ENCODE measurements at regions not wholly inside any gene's neighbourhood (a gene's known extent, or its start where the extent isn't known, plus 50 kb on each side); places are given as distances from the start of the nearest gene placed in this dataset.

DNA sequence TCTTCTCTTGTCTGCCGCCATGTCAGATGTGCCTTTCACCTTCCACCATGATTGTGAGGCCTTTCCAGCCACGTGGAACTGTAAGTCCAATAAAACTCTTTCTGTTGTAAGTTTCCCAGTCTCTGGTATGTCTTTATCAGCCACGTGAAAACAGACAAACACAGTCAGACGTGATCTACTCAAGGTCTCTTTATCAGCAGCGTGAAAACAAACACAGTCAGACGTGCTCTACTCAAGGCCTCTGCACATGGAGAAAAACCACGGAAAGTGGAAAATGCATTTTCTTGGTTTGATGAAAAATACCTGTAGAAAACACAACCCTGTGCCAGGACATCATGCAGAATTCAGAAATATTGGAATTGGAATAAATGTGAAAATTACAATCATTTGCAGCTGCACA lies 1115.7 kb downstream of the TMEM121 start:
- TF ChIP-seq, protein P1, sequence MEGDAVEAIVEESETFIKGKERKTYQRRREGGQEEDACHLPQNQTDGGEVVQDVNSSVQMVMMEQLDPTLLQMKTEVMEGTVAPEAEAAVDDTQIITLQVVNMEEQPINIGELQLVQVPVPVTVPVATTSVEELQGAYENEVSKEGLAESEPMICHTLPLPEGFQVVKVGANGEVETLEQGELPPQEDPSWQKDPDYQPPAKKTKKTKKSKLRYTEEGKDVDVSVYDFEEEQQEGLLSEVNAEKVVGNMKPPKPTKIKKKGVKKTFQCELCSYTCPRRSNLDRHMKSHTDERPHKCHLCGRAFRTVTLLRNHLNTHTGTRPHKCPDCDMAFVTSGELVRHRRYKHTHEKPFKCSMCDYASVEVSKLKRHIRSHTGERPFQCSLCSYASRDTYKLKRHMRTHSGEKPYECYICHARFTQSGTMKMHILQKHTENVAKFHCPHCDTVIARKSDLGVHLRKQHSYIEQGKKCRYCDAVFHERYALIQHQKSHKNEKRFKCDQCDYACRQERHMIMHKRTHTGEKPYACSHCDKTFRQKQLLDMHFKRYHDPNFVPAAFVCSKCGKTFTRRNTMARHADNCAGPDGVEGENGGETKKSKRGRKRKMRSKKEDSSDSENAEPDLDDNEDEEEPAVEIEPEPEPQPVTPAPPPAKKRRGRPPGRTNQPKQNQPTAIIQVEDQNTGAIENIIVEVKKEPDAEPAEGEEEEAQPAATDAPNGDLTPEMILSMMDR (conservative IDR thresholded peaks at IDR 0.05; ENCODE audit: low read depth, low read length), result no peak
- TF ChIP-seq EZH2 (IDR thresholded peaks at IDR 0.05; ENCODE audit: low read length, unreplicated experiment), result no peak
